ENCODE measurements at regions not wholly inside any gene's neighbourhood (a gene's known extent, or its start where the extent isn't known, plus 50 kb on each side); places are given as distances from the start of the nearest gene placed in this dataset.

- H3K4me3 ChIP-seq (replicated peaks; ENCODE audit: insufficient read depth, low read length) = no peak overlapping the region
- no peak for DNase-seq (ENCODE audit: low read depth in 1 of 2, low spot score in 1 of 2)
- TF ChIP-seq SPI1 (IDR thresholded peaks at IDR 0.05; ENCODE audit: borderline replicate concordance, low read depth) (no peak), REST (IDR thresholded peaks at IDR 0.05; ENCODE audit: insufficient replicate concordance, low read depth) (no peak), GABPA (IDR thresholded peaks at IDR 0.05; ENCODE audit: low read depth) (no peak), POLR2AphosphoS5 (IDR thresholded peaks at IDR 0.05; ENCODE audit: low read depth) (no peak), CTCF (IDR thresholded peaks at IDR 0.05; ENCODE audit: insufficient read depth, low read length) (no peak)
- H3K27me3 ChIP-seq (ENCODE audit: insufficient read depth, poor library complexity, severe bottlenecking) = no peaks in the 10 kb centered on the region
- no peak overlapping the region for H3K27ac ChIP-seq (replicated peaks)
Observed at GRCh38 chr6:99814230-99814928, 179.6 kb downstream of the MCHR2 start.

- no peaks in the 10 kb centered on the region for H3K27me3 ChIP-seq (ENCODE audit: insufficient read depth, poor library complexity, severe bottlenecking)
- H3K4me3 ChIP-seq (replicated peaks; ENCODE audit: insufficient read depth, low read length) = no peak overlapping the region
- no peak for DNase-seq (ENCODE audit: low read depth in 1 of 2, low spot score in 1 of 2)
- TF ChIP-seq CTCF (IDR thresholded peaks at IDR 0.05; ENCODE audit: insufficient read depth, low read length) = no peak
- no peak for TF ChIP-seq SPI1 (IDR thresholded peaks at IDR 0.05; ENCODE audit: borderline replicate concordance, low read depth)
- no peak for TF ChIP-seq POLR2AphosphoS5 (IDR thresholded peaks at IDR 0.05; ENCODE audit: low read depth)
- no peak for TF ChIP-seq REST (IDR thresholded peaks at IDR 0.05; ENCODE audit: insufficient replicate concordance, low read depth)
- no peak for TF ChIP-seq GABPA (IDR thresholded peaks at IDR 0.05; ENCODE audit: low read depth)
- no peak overlapping the region for H3K27ac ChIP-seq (replicated peaks)
Observed at GRCh38 chr6:99816795-99817194, 177.2 kb downstream of the MCHR2 start.

- Histone ChIP-seq H3K27ac (replicated peaks) (no peak overlapping the region), H3K27me3 (ENCODE audit: insufficient read depth, poor library complexity, severe bottlenecking) (no peaks in the 10 kb centered on the region), H3K4me3 (replicated peaks; ENCODE audit: insufficient read depth, low read length) (no peak overlapping the region)
- no peak for DNase-seq (ENCODE audit: low read depth in 1 of 2, low spot score in 1 of 2)
- TF ChIP-seq SPI1 (IDR thresholded peaks at IDR 0.05; ENCODE audit: borderline replicate concordance, low read depth) (no peak), POLR2AphosphoS5 (IDR thresholded peaks at IDR 0.05; ENCODE audit: low read depth) (no peak), GABPA (IDR thresholded peaks at IDR 0.05; ENCODE audit: low read depth) (no peak), REST (IDR thresholded peaks at IDR 0.05; ENCODE audit: insufficient replicate concordance, low read depth) (no peak), CTCF (IDR thresholded peaks at IDR 0.05; ENCODE audit: insufficient read depth, low read length) (no peak)
Observed at GRCh38 chr6:99818161-99818560, 175.9 kb downstream of the MCHR2 start.

Measured in HL-60 (cell line).